H9 (cell line): ENCODE measurements at regions not wholly inside any gene's neighbourhood (a gene's known extent, or its start where the extent isn't known, plus 50 kb on each side); places are given as distances from the start of the nearest gene placed in this dataset.

Experiments used
- DNase-seq: peaks from one replicate; pipeline ENCODE4 v3.0.0-alpha.2; 2017
- H2AFZ ChIP-seq: one replicate; pipeline ENCODE4 v1.6.1; 2013; ENCODE audit warnings: mild to moderate bottlenecking, low read length, control low read depth, moderate library complexity
- H2AK5ac ChIP-seq: 2 replicates; pipeline ENCODE4 v1.6.1; 2013; ENCODE audit warnings: low read length, control low read depth, mixed read lengths; ENCODE audit not compliant: insufficient read length
- H2BK120ac ChIP-seq: one replicate; pipeline ENCODE4 v1.6.1; 2013; ENCODE audit warnings: low read depth, mild to moderate bottlenecking, low read length, control low read depth, inconsistent platforms; ENCODE audit not compliant: poor library complexity, severe bottlenecking
- H2BK12ac ChIP-seq: 2 replicates; pipeline ENCODE4 v1.6.1; 2013; ENCODE audit warnings: low read length, control low read depth, mixed read lengths, low read depth; ENCODE audit not compliant: insufficient read length
- H2BK15ac ChIP-seq: 2 replicates; pipeline ENCODE4 v1.6.1; 2013; ENCODE audit warnings: low read depth, low read length, control low read depth
- H2BK20ac ChIP-seq: one replicate; pipeline ENCODE4 v1.6.1; 2013; ENCODE audit warnings: low read depth, mild to moderate bottlenecking, low read length, control low read depth, inconsistent platforms; ENCODE audit not compliant: poor library complexity, severe bottlenecking
- H2BK5ac ChIP-seq: 2 replicates; pipeline ENCODE4 v1.6.1; 2013; ENCODE audit warnings: low read length, control low read depth, mixed read lengths; ENCODE audit not compliant: insufficient read length
- H3K14ac ChIP-seq: 2 replicates; pipeline ENCODE4 v1.6.1; 2013; ENCODE audit warnings: low read length, control low read depth; ENCODE audit not compliant: insufficient read depth
- H3K18ac ChIP-seq: 2 replicates; pipeline ENCODE4 v1.6.1; 2013; ENCODE audit warnings: low read depth, mild to moderate bottlenecking, mixed read lengths, low read length, control low read depth; ENCODE audit not compliant: insufficient read length
- H3K23ac ChIP-seq: 2 replicates; pipeline ENCODE4 v1.6.1; 2013; ENCODE audit warnings: low read length, control low read depth, mixed read lengths, low read depth; ENCODE audit not compliant: insufficient read length
- H3K23me2 ChIP-seq: 2 replicates; pipeline ENCODE4 v1.6.1; 2013; ENCODE audit warnings: low read depth, mild to moderate bottlenecking, mixed read lengths, low read length, control low read depth; ENCODE audit not compliant: insufficient read length, poor library complexity, severe bottlenecking
- H3K27ac ChIP-seq: 2 replicates; pipeline ENCODE4 v1.5.1; 2013; ENCODE audit warnings: low read length, control low read depth, mixed read lengths, low read depth; ENCODE audit not compliant: insufficient read length
- H3K27me3 ChIP-seq: 2 replicates; pipeline ENCODE4 v1.6.1; 2013; ENCODE audit warnings: low read length, control low read depth, inconsistent platforms; ENCODE audit not compliant: insufficient read depth
- H3K4ac ChIP-seq: 2 replicates; pipeline ENCODE4 v1.6.1; 2013; ENCODE audit warnings: low read depth, mild to moderate bottlenecking, control low read depth, inconsistent platforms, low read length, moderate library complexity
- H3K4me1 ChIP-seq: 2 replicates; pipeline ENCODE4 v1.6.1; 2013; ENCODE audit warnings: low read length, control low read depth, inconsistent platforms; ENCODE audit not compliant: insufficient read depth
- H3K4me2 ChIP-seq: 2 replicates; pipeline ENCODE4 v1.6.1; 2013; ENCODE audit warnings: low read length, control low read depth, mixed read lengths; ENCODE audit not compliant: insufficient read length, insufficient read depth
- H3K56ac ChIP-seq: 2 replicates; pipeline ENCODE4 v1.6.1; 2013; ENCODE audit warnings: low read depth, mild to moderate bottlenecking, mixed read lengths, low read length, control low read depth; ENCODE audit not compliant: insufficient read length
- H3K79me1 ChIP-seq: 2 replicates; pipeline ENCODE4 v1.6.1; 2013; ENCODE audit warnings: low read depth, mild to moderate bottlenecking, moderate library complexity, low read length, control low read depth, inconsistent platforms; ENCODE audit not compliant: insufficient read depth, poor library complexity, severe bottlenecking
- H3K79me2 ChIP-seq: 2 replicates; pipeline ENCODE4 v1.6.1; 2013; ENCODE audit warnings: low read length, control low read depth, inconsistent platforms; ENCODE audit not compliant: insufficient read depth
- H3K9ac ChIP-seq: 2 replicates; pipeline ENCODE4 v1.6.1; 2013; ENCODE audit warnings: low read length, control low read depth, mixed read lengths; ENCODE audit not compliant: insufficient read length; ENCODE audit errors: extremely low read depth
- H3K9me3 ChIP-seq: one replicate; pipeline ENCODE4 v1.6.1; 2013; ENCODE audit warnings: low read depth, low read length, inconsistent platforms; ENCODE audit not compliant: control insufficient read depth
- H3T11ph ChIP-seq: one replicate; pipeline ENCODE4 v1.6.1; 2013; ENCODE audit warnings: mild to moderate bottlenecking, low read length, control low read depth, inconsistent platforms
- H4K20me1 ChIP-seq: one replicate; pipeline ENCODE4 v1.6.1; 2013; ENCODE audit not compliant: control insufficient read depth, insufficient read length, insufficient read depth
- H4K5ac ChIP-seq: 2 replicates; pipeline ENCODE4 v1.6.1; 2013; ENCODE audit warnings: low read depth, mild to moderate bottlenecking, mixed read lengths, low read length, control low read depth; ENCODE audit not compliant: insufficient read length
- H4K8ac ChIP-seq: replicated peaks from 2 replicates; pipeline ENCODE4 v1.6.1; 2013; ENCODE audit warnings: low read length, control low read depth, mixed read lengths, low read depth; ENCODE audit not compliant: insufficient read length
- H4K91ac ChIP-seq: 2 replicates; pipeline ENCODE4 v1.6.1; 2013; ENCODE audit warnings: low read depth, mild to moderate bottlenecking, moderate library complexity, mixed read lengths, low read length, control low read depth; ENCODE audit not compliant: insufficient read length
- H3K27ac Mint-ChIP-seq, 3 experiments: 2 replicates in 2 of 3; 3 replicates in 1 of 3; pipeline ENCODE4 v1.8.0; 2020 to 2021; ENCODE audit warnings: mixed read lengths in 3 of 3, mild to moderate bottlenecking in 1 of 3, moderate library complexity in 1 of 3
- H3K27me3 Mint-ChIP-seq: 2 replicates; pipeline ENCODE4 v1.8.0; 2021; ENCODE audit warnings: low read depth, mild to moderate bottlenecking, moderate library complexity, mixed read lengths
- H3K36me3 Mint-ChIP-seq, 3 experiments: 2 replicates in 2 of 3; 3 replicates in 1 of 3; pipeline ENCODE4 v1.8.0; 2020 to 2021; ENCODE audit warnings: low read depth in 3 of 3, mixed read lengths in 3 of 3; ENCODE audit not compliant: insufficient read depth in 1 of 3
- H3K4me1 Mint-ChIP-seq, 2 experiments: 2 replicates each; pipeline ENCODE4 v1.8.0; 2020; ENCODE audit warnings: mixed read lengths in 2 of 2
- H3K4me3 Mint-ChIP-seq, 2 experiments: 2 replicates in 1 of 2; 3 replicates in 1 of 2; pipeline ENCODE4 v1.8.0; 2020 to 2021; ENCODE audit warnings: mild to moderate bottlenecking in 2 of 2, mixed read lengths in 2 of 2, moderate library complexity in 1 of 2
- H3K9me3 Mint-ChIP-seq, 2 experiments: 2 replicates in 1 of 2; 3 replicates in 1 of 2; pipeline ENCODE4 v1.8.0; 2020; ENCODE audit warnings: mild to moderate bottlenecking in 2 of 2, mixed read lengths in 2 of 2, moderate library complexity in 1 of 2
- CTCF ChIP-seq: fragments of 200-600 bp; sonication (generic); conservative IDR thresholded peaks from 3 replicates; pipeline ENCODE4 v1.8.0; 2021; ENCODE audit warnings: antibody characterized with exemption, mild to moderate bottlenecking
- WGBS: extraction: QIAGEN DNeasy Blood & Tissue Kit; methylation state at CpG from one replicate; pipeline ENCODE4 v1.1.7; 2013; ENCODE audit warnings: missing lambda C conversion rate, low lambda C conversion rate, mixed read lengths; ENCODE audit not compliant: insufficient read length; ENCODE audit errors: extremely low coverage; 5-methylcytosine and 5-hydroxymethylcytosine counted together

- H3K27ac ChIP-seq: no peak overlapping the region
- H2AFZ ChIP-seq: no peak overlapping the region
- no peak overlapping the region for H2BK120ac ChIP-seq
- no peaks in the 10 kb centered on the region for H3K79me1 ChIP-seq
- no peak overlapping the region for H3K4ac ChIP-seq
- H4K5ac ChIP-seq: no peak overlapping the region
- H3K4me2 ChIP-seq: no peak overlapping the region
- H3K23ac ChIP-seq: no peak overlapping the region
- H2BK15ac ChIP-seq: no peak overlapping the region
- H3K56ac ChIP-seq: no peak overlapping the region
- no peak for TF ChIP-seq CTCF
- H3K9me3 ChIP-seq: no peaks in the 10 kb centered on the region
- H3K9ac ChIP-seq: no peak overlapping the region
- no peak overlapping the region for H2BK5ac ChIP-seq
- H3K4me1 Mint-ChIP-seq: peaks cover 4 to 6% of the 10 kb centered on the region in 2 experiments; a peak in 2 of 4 replicates
- no peak overlapping the region for H4K91ac ChIP-seq
- DNase-seq: no peak
- H2BK20ac ChIP-seq: no peak overlapping the region
- no peak overlapping the region for H3K18ac ChIP-seq
- no peak overlapping the region for H3K27ac Mint-ChIP-seq
- H3K27me3 Mint-ChIP-seq: peaks cover 43% of the 10 kb centered on the region
- H2AK5ac ChIP-seq: no peak overlapping the region
- no peak overlapping the region for H3T11ph ChIP-seq
- H4K8ac ChIP-seq: no peak overlapping the region
- no peaks in the 10 kb centered on the region for H3K4me1 ChIP-seq
- H4K20me1 ChIP-seq: no peaks in the 10 kb centered on the region
- H3K27me3 ChIP-seq: no peaks in the 10 kb centered on the region
- WGBS: no CpG with 5 or more reads among the region's 4 CpGs
- H3K79me2 ChIP-seq: no peaks in the 10 kb centered on the region
- no peak overlapping the region for H2BK12ac ChIP-seq
- H3K23me2 ChIP-seq: no peaks in the 10 kb centered on the region
- no peaks in the 10 kb centered on the region; a peak in 1 of 7 replicates for H3K36me3 Mint-ChIP-seq
- H3K14ac ChIP-seq: no peak overlapping the region
- H3K4me3 Mint-ChIP-seq: no peak overlapping the region
- peaks cover 0 to 8% of the 10 kb centered on the region in 2 experiments; a peak in 1 of 5 replicates for H3K9me3 Mint-ChIP-seq
These were observed 76.9 kb upstream of the ZFHX3 start for GRCh38 chr16:73124665-73125375.
